ENCODE measurements at regions not wholly inside any gene's neighbourhood (a gene's known extent, or its start where the extent isn't known, plus 50 kb on each side); places are given as distances from the start of the nearest gene placed in this dataset.

- no peak for DNase-seq (ENCODE audit: low read depth)
- Histone ChIP-seq H3K36me3 (ENCODE audit: insufficient read depth, low read length) (no peaks in the 10 kb centered on the region), H3K9ac (ENCODE audit: low read length) (no peak overlapping the region), H3K27me3 (ENCODE audit: insufficient read depth, low read length) (no peaks in the 10 kb centered on the region), H3K27ac (ENCODE audit: low read depth, low read length) (no peak overlapping the region), H3K4me2 (ENCODE audit: low read length) (no peak overlapping the region), H3K9me3 (ENCODE audit: insufficient read depth, low read depth, low read length) (no peaks in the 10 kb centered on the region), H3K4me1 (ENCODE audit: insufficient read depth, low read length) (no peaks in the 10 kb centered on the region), H3K79me2 (ENCODE audit: insufficient read depth, low read length) (no peaks in the 10 kb centered on the region), H2AFZ (ENCODE audit: low read depth, low read length) (no peak overlapping the region), H3K4me3 (ENCODE audit: insufficient read depth, low read depth, low read length) (no peak overlapping the region), H4K20me1 (ENCODE audit: insufficient read depth, low read length) (no peaks in the 10 kb centered on the region)
- H3K4me3 Mint-ChIP-seq (ENCODE audit: unreplicated experiment) = no peak overlapping the region
- H3K27ac Mint-ChIP-seq (ENCODE audit: unreplicated experiment) = no peak overlapping the region
- FAIRE-seq = peak; percentile 39
- H3K9me3 Mint-ChIP-seq (ENCODE audit: unreplicated experiment) = peaks cover 2% of the 10 kb centered on the region
- TF ChIP-seq CTCF (IDR thresholded peaks at IDR 0.05; ENCODE audit: insufficient read depth, low read depth, low read length) (no peak), EZH2 (IDR thresholded peaks at IDR 0.05; ENCODE audit: insufficient read depth, low read length) (no peak)
- H3K27me3 Mint-ChIP-seq (ENCODE audit: low read depth, unreplicated experiment) = peaks cover 2% of the 10 kb centered on the region
- peaks cover 2% of the 10 kb centered on the region for H3K36me3 Mint-ChIP-seq (ENCODE audit: low read depth, unreplicated experiment)
- peaks cover 4% of the 10 kb centered on the region for H3K4me1 Mint-ChIP-seq (ENCODE audit: low read depth, unreplicated experiment)
These were observed 284.6 kb upstream of the UBE2E3 start for GRCh38 chr2:180695586-180696401.

- Histone ChIP-seq H3K4me2 (ENCODE audit: low read length) (no peak overlapping the region), H3K27ac (ENCODE audit: low read depth, low read length) (no peak overlapping the region), H3K27me3 (ENCODE audit: insufficient read depth, low read length) (no peaks in the 10 kb centered on the region), H3K9me3 (ENCODE audit: insufficient read depth, low read depth, low read length) (no peaks in the 10 kb centered on the region), H3K4me3 (ENCODE audit: insufficient read depth, low read depth, low read length) (no peak overlapping the region), H4K20me1 (ENCODE audit: insufficient read depth, low read length) (no peaks in the 10 kb centered on the region), H2AFZ (ENCODE audit: low read depth, low read length) (no peak overlapping the region), H3K36me3 (ENCODE audit: insufficient read depth, low read length) (no peaks in the 10 kb centered on the region), H3K79me2 (ENCODE audit: insufficient read depth, low read length) (no peaks in the 10 kb centered on the region), H3K9ac (ENCODE audit: low read length) (no peak overlapping the region), H3K4me1 (ENCODE audit: insufficient read depth, low read length) (no peaks in the 10 kb centered on the region)
- H3K36me3 Mint-ChIP-seq (ENCODE audit: low read depth, unreplicated experiment) = no peaks in the 10 kb centered on the region
- peaks cover 2% of the 10 kb centered on the region for H3K27me3 Mint-ChIP-seq (ENCODE audit: low read depth, unreplicated experiment)
- H3K27ac Mint-ChIP-seq (ENCODE audit: unreplicated experiment) = no peak overlapping the region
- DNase-seq (ENCODE audit: low read depth) = no peak
- TF ChIP-seq EZH2 (IDR thresholded peaks at IDR 0.05; ENCODE audit: insufficient read depth, low read length) (no peak), CTCF (IDR thresholded peaks at IDR 0.05; ENCODE audit: insufficient read depth, low read depth, low read length) (no peak)
- H3K4me3 Mint-ChIP-seq (ENCODE audit: unreplicated experiment) = no peak overlapping the region
- H3K9me3 Mint-ChIP-seq (ENCODE audit: unreplicated experiment) = peaks cover 2% of the 10 kb centered on the region
- peaks cover 4% of the 10 kb centered on the region for H3K4me1 Mint-ChIP-seq (ENCODE audit: low read depth, unreplicated experiment)
- FAIRE-seq = no peak
These were observed 285.7 kb upstream of the UBE2E3 start for GRCh38 chr2:180694445-180695421.

All from astrocyte (in vitro differentiated cells and primary cell).